ENCODE measurements at regions not wholly inside any gene's neighbourhood (a gene's known extent, or its start where the extent isn't known, plus 50 kb on each side); places are given as distances from the start of the nearest gene placed in this dataset.

GRCh38 chr3:3532508-3532907 lies 266.7 kb upstream of the LRRN1 start:
- no peak overlapping the region for H3K23ac ChIP-seq (ENCODE audit: low read length)
- H3K27me3 ChIP-seq (ENCODE audit: insufficient read depth, low read length), result no peaks in the 10 kb centered on the region
- no peak overlapping the region for H3K9ac ChIP-seq (ENCODE audit: low read length)
- H3K14ac ChIP-seq (ENCODE audit: low read length), result no peak overlapping the region
- H4K8ac ChIP-seq (ENCODE audit: low read depth, low read length), result no peak overlapping the region
- no peak overlapping the region for H3K18ac ChIP-seq (ENCODE audit: low read length)
- H3K36me3 ChIP-seq (ENCODE audit: control insufficient read depth in 1 of 2, insufficient read depth in 2 of 2, low read length in 2 of 2), result no peaks in the 10 kb centered on the region
- no peak overlapping the region for H2BK12ac ChIP-seq (ENCODE audit: low read length)
- DNase-seq, result no peak
- no peak overlapping the region for H2BK5ac ChIP-seq (ENCODE audit: low read depth, low read length, poor library complexity)
- no peak overlapping the region for H4K91ac ChIP-seq (ENCODE audit: low read depth, low read length)
- H2AFZ ChIP-seq (ENCODE audit: insufficient read depth, low read length, poor library complexity), result no peak overlapping the region
- H3K4me1 ChIP-seq (ENCODE audit: control insufficient read depth in 1 of 2, insufficient read depth in 2 of 2, low read length in 2 of 2), result no peaks in the 10 kb centered on the region
- H3K79me2 ChIP-seq (ENCODE audit: control insufficient read depth, insufficient read depth, low read length, poor library complexity), result no peaks in the 10 kb centered on the region
- no peaks in the 10 kb centered on the region for H3K79me1 ChIP-seq (ENCODE audit: low read length)
- WGBS (ENCODE audit: extremely low coverage, insufficient coverage, insufficient read length), result no CpG with 5 or more reads among the region's 1 CpG
- H2AK5ac ChIP-seq (ENCODE audit: low read length), result no peak overlapping the region
- no peak overlapping the region for H2BK120ac ChIP-seq (ENCODE audit: insufficient read depth, low read length, poor library complexity)
- no peak overlapping the region for H3K4me3 ChIP-seq (ENCODE audit: low read depth, low read length)
- H3K27ac ChIP-seq (ENCODE audit: low read depth, low read length), result no peak overlapping the region
- no peak overlapping the region for H3K4ac ChIP-seq (ENCODE audit: low read depth, low read length)
- H3K9me3 ChIP-seq (ENCODE audit: insufficient read depth, low read depth, low read length), result no peaks in the 10 kb centered on the region
- H4K12ac ChIP-seq (ENCODE audit: low read depth, low read length), result no peak overlapping the region
- H3K4me2 ChIP-seq (ENCODE audit: low read length), result no peak overlapping the region

- no peaks in the 10 kb centered on the region for H3K4me1 ChIP-seq (ENCODE audit: control insufficient read depth in 1 of 2, insufficient read depth in 2 of 2, low read length in 2 of 2)
- no peak for DNase-seq
- H3K27ac ChIP-seq (ENCODE audit: low read depth, low read length), result no peak overlapping the region
- H3K9me3 ChIP-seq (ENCODE audit: insufficient read depth, low read depth, low read length), result no peaks in the 10 kb centered on the region
- H2AFZ ChIP-seq (ENCODE audit: insufficient read depth, low read length, poor library complexity), result no peak overlapping the region
- no peaks in the 10 kb centered on the region for H3K36me3 ChIP-seq (ENCODE audit: control insufficient read depth in 1 of 2, insufficient read depth in 2 of 2, low read length in 2 of 2)
- no peak overlapping the region for H2AK5ac ChIP-seq (ENCODE audit: low read length)
- H3K27me3 ChIP-seq (ENCODE audit: insufficient read depth, low read length), result no peaks in the 10 kb centered on the region
- no peak overlapping the region for H3K4me2 ChIP-seq (ENCODE audit: low read length)
- no peak overlapping the region for H3K18ac ChIP-seq (ENCODE audit: low read length)
- H4K8ac ChIP-seq (ENCODE audit: low read depth, low read length), result no peak overlapping the region
- no peak overlapping the region for H4K12ac ChIP-seq (ENCODE audit: low read depth, low read length)
- H2BK120ac ChIP-seq (ENCODE audit: insufficient read depth, low read length, poor library complexity), result no peak overlapping the region
- no peaks in the 10 kb centered on the region for H3K79me2 ChIP-seq (ENCODE audit: control insufficient read depth, insufficient read depth, low read length, poor library complexity)
- no peak overlapping the region for H2BK5ac ChIP-seq (ENCODE audit: low read depth, low read length, poor library complexity)
- no peak overlapping the region for H3K4me3 ChIP-seq (ENCODE audit: low read depth, low read length)
- no peak overlapping the region for H3K14ac ChIP-seq (ENCODE audit: low read length)
- H3K23ac ChIP-seq (ENCODE audit: low read length), result no peak overlapping the region
- H4K91ac ChIP-seq (ENCODE audit: low read depth, low read length), result no peak overlapping the region
- H3K79me1 ChIP-seq (ENCODE audit: low read length), result no peaks in the 10 kb centered on the region
- no CpG with 5 or more reads among the region's 4 CpGs for WGBS (ENCODE audit: extremely low coverage, insufficient coverage, insufficient read length)
- H3K9ac ChIP-seq (ENCODE audit: low read length), result no peak overlapping the region
- H3K4ac ChIP-seq (ENCODE audit: low read depth, low read length), result no peak overlapping the region
- H2BK12ac ChIP-seq (ENCODE audit: low read length), result no peak overlapping the region
These were observed 267.8 kb upstream of the LRRN1 start for GRCh38 chr3:3531476-3531875.

DNA sequence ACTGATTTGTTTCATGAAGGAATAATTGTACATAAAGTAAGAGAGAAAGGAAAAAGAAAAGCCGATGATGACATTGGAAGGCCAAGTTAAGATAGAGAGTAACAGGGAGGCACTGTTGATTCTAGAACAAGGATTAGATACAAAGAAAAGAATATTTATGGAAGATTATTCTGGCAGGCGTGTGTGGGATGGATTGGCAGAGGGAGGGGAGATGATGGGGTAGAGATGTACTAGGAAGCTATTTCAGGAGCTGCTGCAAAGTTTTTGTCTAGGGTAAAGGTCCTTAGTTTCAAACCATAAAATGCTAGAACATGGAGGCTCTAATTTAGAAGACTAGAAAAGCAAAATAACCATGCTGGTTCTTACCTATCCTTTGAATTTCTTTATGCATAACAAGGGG lies 280.0 kb upstream of the LRRN1 start:
- Histone ChIP-seq H3K9ac (ENCODE audit: low read length) (no peak overlapping the region), H3K9me3 (ENCODE audit: insufficient read depth, low read depth, low read length) (no peaks in the 10 kb centered on the region), H3K14ac (ENCODE audit: low read length) (no peak overlapping the region), H3K23ac (ENCODE audit: low read length) (no peak overlapping the region), H3K4ac (ENCODE audit: low read depth, low read length) (no peak overlapping the region), H3K36me3 (ENCODE audit: control insufficient read depth in 1 of 2, insufficient read depth in 2 of 2, low read length in 2 of 2) (no peaks in the 10 kb centered on the region), H3K18ac (ENCODE audit: low read length) (no peak overlapping the region), H3K4me1 (ENCODE audit: control insufficient read depth in 1 of 2, insufficient read depth in 2 of 2, low read length in 2 of 2) (peaks cover 0 to 2% of the 10 kb centered on the region in 2 experiments), H2BK5ac (ENCODE audit: low read depth, low read length, poor library complexity) (no peak overlapping the region), H2AFZ (ENCODE audit: insufficient read depth, low read length, poor library complexity) (no peak overlapping the region), H2BK12ac (ENCODE audit: low read length) (no peak overlapping the region), H3K27me3 (ENCODE audit: insufficient read depth, low read length) (no peaks in the 10 kb centered on the region), H2BK120ac (ENCODE audit: insufficient read depth, low read length, poor library complexity) (no peak overlapping the region), H3K79me1 (ENCODE audit: low read length) (no peaks in the 10 kb centered on the region), H3K4me2 (ENCODE audit: low read length) (no peak overlapping the region), H4K91ac (ENCODE audit: low read depth, low read length) (no peak overlapping the region), H3K27ac (ENCODE audit: low read depth, low read length) (no peak overlapping the region), H4K12ac (ENCODE audit: low read depth, low read length) (no peak overlapping the region), H2AK5ac (ENCODE audit: low read length) (no peak overlapping the region), H3K4me3 (ENCODE audit: low read depth, low read length) (no peak overlapping the region), H3K79me2 (ENCODE audit: control insufficient read depth, insufficient read depth, low read length, poor library complexity) (no peaks in the 10 kb centered on the region), H4K8ac (ENCODE audit: low read depth, low read length) (no peak overlapping the region)
- no CpG with 5 or more reads among the region's 2 CpGs for WGBS (ENCODE audit: extremely low coverage, insufficient coverage, insufficient read length)
- DNase-seq, result no peak

DNA sequence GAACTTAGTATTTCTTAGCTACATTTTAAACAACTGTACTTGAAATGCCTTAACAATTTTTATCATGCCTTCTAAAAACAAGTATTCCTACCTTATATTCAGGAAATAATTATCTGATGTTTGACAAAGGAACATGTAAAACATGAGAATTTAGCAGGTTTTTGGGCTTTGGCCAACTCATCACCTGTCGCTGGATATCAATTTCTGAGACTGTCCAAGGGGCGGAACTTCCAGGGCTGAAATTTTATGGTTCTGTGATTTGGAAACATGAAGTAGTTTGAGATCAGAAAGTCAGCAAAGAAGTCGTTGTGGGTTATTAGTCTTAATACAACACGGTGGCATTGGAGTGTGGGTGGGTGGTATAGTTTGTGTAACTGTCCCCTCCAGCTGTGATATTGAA lies 282.2 kb upstream of the LRRN1 start:
- H3K4me2 ChIP-seq (ENCODE audit: low read length), result no peak overlapping the region
- no peak overlapping the region for H3K14ac ChIP-seq (ENCODE audit: low read length)
- H2BK120ac ChIP-seq (ENCODE audit: insufficient read depth, low read length, poor library complexity), result no peak overlapping the region
- no peak overlapping the region for H4K8ac ChIP-seq (ENCODE audit: low read depth, low read length)
- H4K12ac ChIP-seq (ENCODE audit: low read depth, low read length), result no peak overlapping the region
- DNase-seq, result no peak
- H3K4ac ChIP-seq (ENCODE audit: low read depth, low read length), result no peak overlapping the region
- no peak overlapping the region for H3K23ac ChIP-seq (ENCODE audit: low read length)
- H3K79me1 ChIP-seq (ENCODE audit: low read length), result no peaks in the 10 kb centered on the region
- no peak overlapping the region for H2BK5ac ChIP-seq (ENCODE audit: low read depth, low read length, poor library complexity)
- no peak overlapping the region for H3K4me3 ChIP-seq (ENCODE audit: low read depth, low read length)
- no CpG with 5 or more reads among the region's 4 CpGs for WGBS (ENCODE audit: extremely low coverage, insufficient coverage, insufficient read length)
- no peak overlapping the region for H3K27ac ChIP-seq (ENCODE audit: low read depth, low read length)
- H3K4me1 ChIP-seq (ENCODE audit: control insufficient read depth in 1 of 2, insufficient read depth in 2 of 2, low read length in 2 of 2), result peaks cover 0 to 2% of the 10 kb centered on the region in 2 experiments
- H2AK5ac ChIP-seq (ENCODE audit: low read length), result no peak overlapping the region
- no peaks in the 10 kb centered on the region for H3K36me3 ChIP-seq (ENCODE audit: control insufficient read depth in 1 of 2, insufficient read depth in 2 of 2, low read length in 2 of 2)
- H3K9me3 ChIP-seq (ENCODE audit: insufficient read depth, low read depth, low read length), result no peaks in the 10 kb centered on the region
- no peak overlapping the region for H3K18ac ChIP-seq (ENCODE audit: low read length)
- H3K9ac ChIP-seq (ENCODE audit: low read length), result no peak overlapping the region
- no peak overlapping the region for H2AFZ ChIP-seq (ENCODE audit: insufficient read depth, low read length, poor library complexity)
- no peak overlapping the region for H4K91ac ChIP-seq (ENCODE audit: low read depth, low read length)
- H3K27me3 ChIP-seq (ENCODE audit: insufficient read depth, low read length), result no peaks in the 10 kb centered on the region
- no peak overlapping the region for H2BK12ac ChIP-seq (ENCODE audit: low read length)
- no peaks in the 10 kb centered on the region for H3K79me2 ChIP-seq (ENCODE audit: control insufficient read depth, insufficient read depth, low read length, poor library complexity)

All from trophoblast cell (in vitro differentiated cells and primary cell).